Prostate gland (tissue), 2 donors: ENCODE measurements at regions not wholly inside any gene's neighbourhood (a gene's known extent, or its start where the extent isn't known, plus 50 kb on each side); places are given as distances from the start of the nearest gene placed in this dataset.

ENCODE experiments used
- CTCF ChIP-seq, 4 experiments: fragments of 200-600 bp in 2 of 4; fragments of 450-650 bp in 2 of 4; sonication (generic) in 2 of 4; IDR thresholded peaks; 1 replicate in 3 of 4; 2 replicates in 1 of 4; pipeline ENCODE4 v1.5.1; 2016 to 2019; ENCODE audit warnings: antibody characterized with exemption in 4 of 4, mild to moderate bottlenecking in 2 of 4, moderate library complexity in 2 of 4
- POLR2A ChIP-seq: fragments of 450-650 bp; IDR thresholded peaks from one replicate; pipeline ENCODE4 v1.6.1; 2016; ENCODE audit warnings: antibody characterized with exemption, mild to moderate bottlenecking

GRCh38 chr2:65654496-65654895, 222.1 kb upstream of the SPRED2 start:
- TF ChIP-seq CTCF (IDR thresholded peaks at IDR 0.05) (no peak), POLR2A (no peak)
